Transverse colon (tissue), 4 donors: ENCODE measurements at regions not wholly inside any gene's neighbourhood (a gene's known extent, or its start where the extent isn't known, plus 50 kb on each side); places are given as distances from the start of the nearest gene placed in this dataset.
"Not testable (repeated sequence)": the region's sequence is repeated elsewhere in the genome, so short reads cannot be mapped to it uniquely, and the experiment has no call there.

Source experiments
- CTCF ChIP-seq, 5 experiments: fragments of 200-600 bp in 3 of 5; fragments of 450-650 bp in 2 of 5; sonication (generic) in 3 of 5; IDR thresholded peaks; 1 replicate in 2 of 5; 2 replicates in 3 of 5; pipeline ENCODE4 v1.5.1; 2016 to 2017; ENCODE audit warnings: antibody characterized with exemption in 5 of 5, inconsistent platforms in 3 of 5, mild to moderate bottlenecking in 2 of 5, moderate library complexity in 1 of 5
- POLR2A ChIP-seq: fragments of 450-650 bp; IDR thresholded peaks from one replicate; pipeline ENCODE4 v1.6.1; 2016; ENCODE audit warnings: antibody characterized with exemption, mild to moderate bottlenecking, moderate library complexity
- POLR2AphosphoS5 ChIP-seq, 3 donors: sonication (generic); formaldehyde crosslinking; IDR thresholded peaks; one replicate each; pipeline ENCODE4 v1.6.1; 2016; ENCODE audit warnings: antibody characterized with exemption in 3 of 3

GRCh38 chr1:73450668-73451067 is 747.3 kb downstream of the LRRIQ3 start:
- not testable (repeated sequence) for TF ChIP-seq CTCF (IDR thresholded peaks at IDR 0.05); POLR2A; POLR2AphosphoS5 (IDR thresholded peaks at IDR 0.05)
